HG02852 (cell line): ENCODE measurements at regions not wholly inside any gene's neighbourhood (a gene's known extent, or its start where the extent isn't known, plus 50 kb on each side); places are given as distances from the start of the nearest gene placed in this dataset.

Experiments used
- ATAC-seq: cut with Tn5 transposase; IDR thresholded peaks from one replicate; pipeline ENCODE4 v1.9.1; 2021; ENCODE audit warnings: mild to moderate bottlenecking, moderate library complexity; ENCODE audit not compliant: unreplicated experiment

GRCh38 chr4:54793856-54794422 lies 136.2 kb downstream of the KIT start:
- ATAC-seq, result no peak
